T1000 (cell line): ENCODE measurements at regions not wholly inside any gene's neighbourhood (a gene's known extent, or its start where the extent isn't known, plus 50 kb on each side); places are given as distances from the start of the nearest gene placed in this dataset.
"Not testable (repeated sequence)": the region's sequence is repeated elsewhere in the genome, so short reads cannot be mapped to it uniquely, and the experiment has no call there.

ENCODE experiments used
- DNase-seq: peaks from one replicate; lab custom pipeline; 2025; ENCODE audit warnings: mixed read lengths; lab: John Stamatoyannopoulos, UW

DNA sequence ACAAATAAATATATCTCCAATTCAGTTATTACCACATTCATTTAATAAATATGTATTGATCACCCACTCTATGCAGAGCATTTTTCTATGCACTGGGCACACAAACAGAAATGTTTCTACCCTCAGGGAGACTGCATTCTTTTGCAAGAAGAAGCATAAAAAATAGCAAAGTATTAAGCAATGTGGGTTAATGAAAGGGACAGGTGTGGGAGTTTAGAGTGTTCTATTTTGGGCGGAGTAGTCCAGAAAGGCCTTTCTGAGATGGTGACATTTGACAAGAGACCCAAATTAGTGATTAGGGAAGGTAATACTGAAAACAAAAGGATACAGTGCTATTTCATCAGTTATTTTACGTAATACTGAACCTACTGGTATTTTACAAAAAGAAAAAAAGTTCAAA, 394.3 kb upstream of the CHST9 start:
- DNase-seq = no peak

DNA sequence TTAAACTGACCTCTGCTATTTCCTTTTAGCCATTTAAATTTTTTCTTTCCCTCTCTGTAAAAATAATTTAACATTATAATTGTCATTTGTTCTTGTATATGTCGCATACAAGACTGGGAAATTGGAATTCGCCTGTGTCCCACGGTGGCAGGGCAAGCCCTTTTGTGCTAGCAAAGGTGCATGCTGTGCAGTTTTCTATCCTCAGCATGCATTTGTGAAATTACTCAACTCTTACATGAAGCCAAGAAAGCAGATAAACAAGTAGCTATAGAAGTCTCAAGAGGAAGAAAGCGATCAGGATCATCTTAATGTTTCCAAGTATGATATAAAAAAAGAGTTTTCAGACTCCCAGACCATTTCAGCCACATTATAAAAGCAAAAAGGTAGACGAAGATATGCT, 392.6 kb upstream of the CHST9 start:
- DNase-seq = no peak

DNA sequence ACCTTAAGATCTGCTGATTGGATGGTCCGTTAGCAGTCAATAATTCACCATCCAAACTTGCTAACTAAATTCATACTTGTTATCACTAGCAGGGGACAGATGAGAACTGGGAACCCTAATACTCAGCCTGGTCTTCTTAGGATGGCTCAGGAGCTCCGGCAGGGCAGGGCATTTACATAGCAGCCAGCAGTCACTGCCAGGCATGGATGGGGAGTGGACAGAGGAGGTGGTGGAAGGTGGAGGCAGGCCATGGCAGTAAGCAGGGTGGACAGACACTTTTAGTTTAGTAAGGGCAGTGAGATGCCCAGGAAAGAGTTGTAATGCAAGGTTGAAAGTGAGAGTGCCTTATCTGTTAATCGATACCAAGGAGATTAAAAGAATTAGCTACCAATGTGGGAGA, 392.2 kb upstream of the CHST9 start:
- DNase-seq = no peak

DNA sequence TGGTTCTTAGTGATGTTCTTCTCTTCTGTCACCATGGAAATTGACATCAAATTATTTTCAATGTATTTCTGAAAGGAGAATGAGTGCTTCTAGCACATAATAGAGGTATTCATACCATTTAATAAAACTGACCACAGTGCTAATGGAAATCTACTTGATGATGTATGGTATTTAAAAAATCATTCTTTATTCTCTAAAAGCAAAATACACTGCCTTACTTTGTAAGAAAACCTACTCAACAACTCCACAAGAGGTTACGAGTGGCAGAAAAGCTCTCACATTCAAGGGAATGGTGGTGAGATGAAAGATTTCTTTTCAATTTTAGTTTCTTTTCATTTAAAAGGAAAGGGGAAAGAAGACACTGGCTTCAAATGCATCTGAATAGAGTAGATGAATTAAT, 382.3 kb upstream of the CHST9 start:
- no peak for DNase-seq

DNA sequence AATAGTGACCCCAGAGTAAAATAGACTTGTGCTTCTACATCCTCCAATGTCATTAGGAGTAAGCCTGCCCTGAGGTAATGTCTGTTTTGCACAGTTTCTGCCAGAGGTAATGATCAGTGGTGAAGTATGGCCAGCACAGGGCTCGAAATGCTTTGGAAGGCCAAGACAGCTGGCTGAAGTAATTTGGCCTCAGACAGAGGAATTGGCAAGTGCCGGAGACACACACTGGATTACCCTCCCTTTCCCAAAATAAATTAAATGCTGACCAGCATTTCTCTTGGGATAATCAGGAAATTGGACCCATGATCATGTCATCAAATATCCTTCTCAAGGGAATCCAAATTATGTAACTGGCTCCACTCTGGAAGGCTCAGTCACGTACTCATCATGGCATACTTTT, 379.0 kb upstream of the CHST9 start:
- no peak for DNase-seq

DNA sequence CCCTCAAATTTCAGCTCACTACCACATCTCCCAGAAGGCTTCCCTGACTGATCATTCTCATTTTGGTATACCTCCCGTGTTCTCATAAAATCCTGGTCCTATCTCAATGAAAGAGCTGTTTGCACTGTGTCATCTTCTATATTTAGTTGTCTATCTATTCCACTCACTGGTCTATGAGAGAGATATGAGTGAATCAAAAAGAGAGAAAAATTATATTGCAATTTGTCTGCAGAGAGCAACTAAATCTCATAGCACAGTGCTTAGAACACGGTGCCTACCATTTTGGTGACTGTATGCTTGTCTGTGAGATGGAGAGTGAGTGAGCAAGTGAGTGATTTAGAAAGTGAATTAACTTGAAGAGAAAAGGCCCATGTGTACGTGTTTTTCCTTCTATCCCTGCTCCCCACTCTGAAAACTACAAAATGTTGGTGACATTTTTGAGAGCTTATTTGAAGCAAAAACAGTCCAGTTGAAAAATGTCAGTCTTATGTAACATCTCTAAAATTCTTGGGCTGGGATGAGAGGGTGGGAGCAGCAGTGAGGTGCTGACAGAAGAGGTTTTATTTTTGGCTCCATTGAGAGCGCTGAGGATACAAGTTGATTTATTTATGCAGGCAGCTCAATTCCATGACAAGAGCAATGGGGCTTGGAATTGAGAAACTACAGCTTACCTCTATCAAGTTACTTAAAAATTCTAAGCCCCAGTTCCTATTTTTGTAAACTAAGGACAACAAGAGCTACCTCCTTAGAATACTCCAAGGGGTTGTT, 373.5 kb upstream of the CHST9 start:
- DNase-seq = no peak

DNA sequence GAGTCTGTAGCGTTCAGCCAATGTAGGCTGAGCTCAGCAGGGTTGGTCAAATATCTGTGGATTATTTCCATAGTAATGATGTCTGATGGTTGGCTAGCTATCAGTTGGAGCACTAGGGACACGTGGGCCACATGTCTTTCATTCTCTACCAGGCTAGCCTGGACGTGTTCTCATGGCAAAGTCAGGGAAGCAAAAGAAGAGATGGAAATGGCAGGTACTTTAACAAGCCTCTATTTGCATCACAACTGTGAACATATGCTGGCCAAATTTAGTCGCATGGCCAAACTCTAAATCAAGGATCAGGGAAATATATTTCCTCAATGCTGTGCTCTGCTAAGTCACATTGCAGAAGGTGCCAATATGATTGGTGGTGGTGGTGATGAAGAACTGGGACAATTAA, 371.6 kb upstream of the CHST9 start:
- DNase-seq = no peak

DNA sequence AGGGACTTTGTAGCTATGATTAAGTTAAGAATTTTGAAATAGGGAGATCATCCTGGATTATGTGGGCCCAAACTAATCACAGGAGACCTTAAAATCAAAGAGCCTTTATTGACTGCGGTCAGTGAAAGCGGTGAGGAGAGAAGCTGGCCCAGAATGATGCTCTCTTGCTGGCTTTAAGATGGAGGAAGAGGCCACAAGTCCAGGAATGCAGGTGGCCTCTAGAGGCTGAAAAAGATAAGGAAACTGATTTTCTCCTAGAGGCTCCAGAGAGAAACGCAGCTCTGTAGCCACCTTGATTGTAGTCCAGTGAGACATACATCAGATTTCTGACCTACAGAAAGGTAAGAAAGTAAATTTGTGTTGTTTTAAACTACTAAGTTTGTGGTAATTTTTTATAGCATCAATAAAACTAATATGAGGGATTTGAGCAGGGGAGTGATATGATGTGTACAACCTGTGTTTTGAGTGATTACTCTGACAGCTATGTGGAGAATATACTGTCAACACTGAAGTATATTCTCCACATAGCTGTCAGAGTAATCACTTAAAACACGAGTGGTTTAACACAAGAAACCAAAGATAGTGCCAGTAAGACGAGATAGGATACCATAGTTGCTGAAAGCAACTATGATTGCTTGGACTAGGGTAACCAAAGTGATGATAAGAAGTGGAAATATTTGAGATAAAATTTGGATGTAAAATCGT, 364.4 kb upstream of the CHST9 start:
- DNase-seq = no peak

DNA sequence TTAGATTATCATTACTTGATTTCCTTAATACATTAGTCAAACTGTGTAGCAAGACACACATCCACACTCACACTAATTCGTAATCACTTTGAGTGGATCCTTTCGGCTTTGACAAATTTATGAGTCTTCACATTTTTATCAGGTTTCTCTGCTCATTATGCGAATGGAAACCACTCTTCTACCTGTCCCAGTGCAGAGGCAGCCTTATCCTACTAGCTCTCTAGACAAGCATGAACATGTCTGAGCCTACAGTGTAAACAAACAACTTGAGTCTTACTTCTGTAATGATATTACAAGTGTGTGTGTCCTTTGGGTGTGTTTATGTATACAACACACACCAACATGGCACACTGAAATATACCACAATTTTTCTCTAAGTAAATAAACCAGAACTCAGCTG, 361.9 kb upstream of the CHST9 start:
- DNase-seq = no peak

DNA sequence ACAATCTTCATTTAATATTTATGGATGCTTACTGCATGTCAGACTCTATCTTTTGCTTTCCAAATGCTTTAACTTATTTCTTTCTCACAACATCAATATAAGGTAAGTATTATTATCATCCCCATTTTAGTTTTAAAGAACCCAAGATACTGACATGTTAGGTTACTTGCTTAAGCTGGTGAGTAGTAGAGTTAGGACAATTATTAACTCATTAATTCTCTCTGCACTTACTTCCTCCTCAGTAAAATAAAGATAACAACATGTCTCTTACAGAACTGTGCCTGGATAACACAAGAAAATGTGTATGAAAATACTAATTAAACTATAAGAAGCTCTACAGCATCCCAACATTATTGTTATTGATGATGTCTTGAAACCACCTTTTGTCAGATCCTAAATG, 359.1 kb upstream of the CHST9 start:
- no peak for DNase-seq

DNA sequence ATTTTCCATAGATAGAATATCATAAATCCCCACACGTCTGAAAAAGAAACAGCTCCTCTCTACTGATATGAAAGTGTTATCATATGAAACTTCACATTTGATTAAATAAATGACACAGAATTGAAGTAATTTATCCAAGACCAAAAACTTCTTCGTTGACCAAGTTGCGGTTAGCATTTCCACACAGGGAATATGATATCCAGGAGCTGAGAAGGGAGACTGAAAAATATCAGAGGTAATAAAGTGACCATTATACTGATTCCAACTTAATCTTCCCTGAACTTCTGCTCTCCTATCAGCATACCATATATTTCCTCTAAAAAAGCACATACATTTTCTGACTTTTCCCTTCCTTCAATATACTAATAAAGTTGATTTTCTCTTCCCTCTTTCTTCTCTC, 356.2 kb upstream of the CHST9 start:
- no peak for DNase-seq

DNA sequence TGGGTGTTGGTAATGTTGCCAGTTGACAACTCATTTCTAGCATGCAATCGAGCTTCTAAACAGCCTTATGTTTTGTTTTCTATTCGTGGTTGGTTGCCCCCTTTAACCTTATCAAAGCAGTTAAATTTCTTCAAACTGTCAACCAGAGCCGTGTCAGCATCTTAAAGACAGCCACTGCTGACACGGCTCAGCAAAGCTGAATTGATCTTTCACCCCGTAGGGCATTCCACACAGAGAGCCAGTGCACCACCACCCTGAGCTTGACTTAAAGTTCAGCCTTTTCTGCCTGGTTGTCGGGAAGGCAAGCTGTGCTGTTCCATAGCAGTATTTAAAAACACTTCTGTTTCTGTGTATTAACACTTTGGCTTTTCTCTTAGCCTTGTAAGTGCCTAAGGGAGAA, 355.0 kb upstream of the CHST9 start:
- no peak for DNase-seq

DNA sequence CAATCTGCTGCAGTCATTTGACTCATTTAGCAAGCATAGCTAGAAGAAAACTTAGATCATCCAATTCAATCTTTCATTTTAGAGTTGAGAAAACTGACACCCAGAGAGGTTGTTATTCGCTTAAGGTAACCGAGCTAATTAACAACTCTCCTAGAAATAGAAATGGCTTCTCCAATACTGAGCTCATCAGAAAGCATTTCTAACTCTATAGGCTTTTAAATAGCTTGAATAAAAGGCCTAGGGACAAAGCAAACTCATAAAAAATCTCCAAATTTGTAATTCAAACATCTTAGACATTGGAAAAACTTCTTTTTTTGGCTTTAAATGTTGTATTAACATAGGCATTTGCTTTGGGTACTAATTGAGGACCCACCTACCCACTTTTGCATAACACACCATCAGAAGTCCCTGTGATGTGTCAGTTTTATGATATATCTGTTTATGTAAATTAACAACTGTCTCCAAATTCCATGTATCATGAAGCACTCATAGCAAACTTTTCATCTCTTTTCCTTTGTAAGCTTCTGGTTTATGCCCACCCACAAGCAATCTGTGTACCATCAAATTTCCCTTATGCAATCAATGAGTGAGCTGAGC, 343.9 kb upstream of the CHST9 start:
- no peak for DNase-seq

DNA sequence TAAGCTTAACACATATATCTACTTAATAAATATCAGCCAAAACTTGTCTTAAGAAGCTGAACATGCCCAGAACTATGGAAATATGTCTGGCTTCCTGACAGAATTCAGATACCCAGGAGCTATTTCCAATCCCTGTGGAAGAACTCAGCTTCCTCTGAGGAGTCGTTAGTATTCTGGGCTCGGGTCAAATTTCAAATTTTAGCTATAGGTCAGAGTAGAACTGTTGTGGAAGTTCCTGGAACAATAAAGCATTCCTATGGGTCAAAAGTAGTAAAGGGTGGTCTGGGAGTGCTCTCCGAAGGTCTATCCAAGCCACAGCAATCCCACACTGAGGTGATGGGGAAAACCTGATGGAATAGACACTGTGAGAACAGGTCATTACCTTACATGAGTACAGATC, 342.7 kb upstream of the CHST9 start:
- DNase-seq = no peak

DNA sequence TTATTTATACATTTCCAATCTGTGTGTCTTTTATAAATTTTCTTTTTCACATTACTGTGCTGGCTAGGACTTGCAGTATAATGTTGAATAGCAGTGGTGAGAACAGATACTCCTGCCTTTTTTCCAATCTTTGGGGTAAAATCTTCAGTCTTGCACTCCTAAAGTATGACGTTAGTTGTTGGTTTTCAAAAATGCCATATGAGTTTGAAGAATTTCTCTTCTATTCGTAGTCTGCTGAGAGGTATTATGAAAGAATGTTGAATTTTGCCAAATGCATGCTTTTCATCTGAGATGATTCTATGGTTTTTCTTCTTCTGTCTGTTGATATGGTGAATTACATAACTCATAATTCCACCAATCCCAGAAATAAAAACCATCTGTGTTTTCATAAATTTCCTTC, 335.3 kb upstream of the CHST9 start:
- no peak for DNase-seq

DNA sequence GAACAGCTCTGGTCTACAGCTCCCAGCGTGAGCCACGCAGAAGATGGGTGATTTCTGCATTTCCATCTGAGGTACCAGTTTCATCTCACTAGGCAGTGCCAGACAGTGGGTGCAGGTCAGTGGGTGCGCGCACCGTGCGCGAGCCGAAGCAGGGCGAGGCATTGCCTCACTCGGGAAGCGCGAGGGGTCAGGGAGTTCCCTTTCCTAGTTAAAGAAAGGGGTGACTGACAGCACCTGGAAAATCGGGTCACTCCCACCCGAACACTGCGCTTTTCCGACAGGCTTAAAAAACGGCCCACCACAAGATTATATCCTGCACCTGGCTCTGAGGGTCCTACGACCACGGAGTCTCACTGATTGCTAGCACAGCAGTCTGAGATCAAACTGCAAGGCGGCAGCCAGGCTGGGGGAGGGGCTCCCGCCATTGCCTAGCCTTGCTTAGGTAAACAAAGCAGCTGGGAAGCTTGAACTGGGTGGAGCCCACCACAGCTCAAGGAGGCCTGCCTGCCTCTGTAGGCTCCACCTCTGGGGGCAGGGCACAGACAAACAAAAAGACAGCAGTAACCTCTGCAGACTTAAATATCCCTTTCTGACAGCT, 325.0 kb upstream of the CHST9 start:
- not testable (repeated sequence) for DNase-seq

DNA sequence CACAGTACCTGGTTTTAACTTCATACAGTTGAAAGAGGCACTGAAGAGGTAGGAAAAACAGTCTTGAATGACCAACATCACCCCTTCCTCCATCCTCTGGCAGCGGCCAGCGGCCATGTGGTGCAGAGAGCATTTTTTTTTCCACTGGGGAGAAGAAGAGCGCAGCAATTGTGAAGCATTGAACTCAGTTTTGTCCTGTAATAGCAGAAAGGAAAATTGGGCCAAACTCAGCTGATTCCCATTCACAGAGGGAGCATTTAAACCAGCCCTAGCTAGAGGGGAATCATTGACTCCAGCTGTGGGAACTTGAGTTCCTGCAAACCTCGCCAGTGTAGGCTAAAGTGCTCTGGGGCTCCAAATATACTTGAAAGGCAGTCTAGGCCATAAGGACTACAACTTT, 316.6 kb upstream of the CHST9 start:
- no peak for DNase-seq

DNA sequence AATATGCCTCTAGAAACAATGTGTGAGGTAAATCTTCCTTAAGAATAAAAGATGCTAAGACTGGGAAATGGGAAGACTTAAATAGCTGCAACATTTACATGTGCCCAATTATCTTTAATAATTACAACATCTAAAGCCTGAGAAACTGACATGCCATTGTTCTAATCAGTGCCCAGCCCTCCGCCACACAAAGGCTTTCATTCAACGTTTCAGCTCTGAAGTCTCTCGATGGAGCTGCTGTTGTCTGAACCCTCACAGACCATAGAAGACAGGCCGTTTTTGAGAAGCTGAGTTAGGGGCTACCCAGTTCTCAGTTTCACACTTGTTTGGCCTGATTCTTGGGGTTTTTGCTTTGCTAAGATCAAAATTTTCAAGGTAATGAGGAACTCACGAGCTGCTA, 315.4 kb upstream of the CHST9 start:
- no peak for DNase-seq

DNA sequence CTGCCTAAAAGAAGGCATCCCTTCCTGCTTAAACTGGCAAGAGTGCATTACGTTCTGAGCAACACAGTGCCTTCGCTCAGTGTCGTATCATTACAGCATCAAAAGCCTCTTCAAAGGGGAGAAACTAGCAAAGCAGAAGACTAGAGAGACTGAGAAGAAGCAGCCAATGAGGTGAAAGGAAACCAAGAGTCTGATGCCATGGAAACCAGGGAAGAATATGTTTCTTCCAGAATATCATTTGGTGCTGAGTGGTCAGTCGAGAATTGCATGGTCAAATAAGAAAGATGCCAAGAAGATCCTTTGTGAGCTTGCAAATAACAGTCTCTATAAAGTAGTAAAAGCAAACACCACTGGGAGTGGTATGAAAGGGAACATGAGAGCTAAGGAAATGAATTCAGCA, 312.1 kb upstream of the CHST9 start:
- DNase-seq = no peak

DNA sequence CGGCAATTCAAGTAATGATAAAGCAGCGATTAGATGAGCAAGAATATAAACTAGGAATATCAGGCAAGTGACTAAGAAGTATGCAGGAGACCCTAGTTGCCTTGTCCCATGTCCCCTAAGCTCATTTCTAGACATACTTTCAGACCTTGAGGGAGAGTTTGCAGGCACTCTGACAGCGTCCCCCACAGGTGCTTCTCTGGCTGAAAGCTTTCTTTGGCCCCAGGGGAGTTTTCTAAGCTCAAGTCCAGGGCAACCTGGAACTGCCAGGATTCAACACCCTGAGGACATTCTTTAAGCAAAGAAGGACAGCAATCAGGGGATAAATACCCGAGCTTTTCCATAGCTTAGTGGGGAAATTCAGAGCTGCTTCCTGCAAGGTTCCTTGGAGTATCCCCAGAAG, 308.1 kb upstream of the CHST9 start:
- no peak for DNase-seq

DNA sequence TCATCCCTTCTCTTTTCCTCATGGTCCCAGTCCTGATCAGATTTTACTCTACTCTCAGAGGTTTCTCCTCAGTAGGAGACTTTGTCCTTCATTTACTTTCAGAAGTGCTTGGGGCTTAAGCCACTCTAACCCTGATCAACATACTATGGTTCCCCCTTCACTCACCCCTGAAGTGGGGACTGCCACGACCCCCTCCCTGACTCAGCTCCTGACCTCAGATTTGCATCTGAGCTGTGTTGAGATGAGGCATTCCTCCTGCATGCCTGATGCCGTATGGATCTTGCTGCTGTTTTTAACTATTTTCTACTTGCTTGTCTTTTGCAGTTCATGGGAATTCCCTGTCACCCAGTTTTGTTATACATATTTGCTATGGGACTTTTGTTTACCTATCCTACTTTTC, 306.7 kb upstream of the CHST9 start:
- DNase-seq = no peak

DNA sequence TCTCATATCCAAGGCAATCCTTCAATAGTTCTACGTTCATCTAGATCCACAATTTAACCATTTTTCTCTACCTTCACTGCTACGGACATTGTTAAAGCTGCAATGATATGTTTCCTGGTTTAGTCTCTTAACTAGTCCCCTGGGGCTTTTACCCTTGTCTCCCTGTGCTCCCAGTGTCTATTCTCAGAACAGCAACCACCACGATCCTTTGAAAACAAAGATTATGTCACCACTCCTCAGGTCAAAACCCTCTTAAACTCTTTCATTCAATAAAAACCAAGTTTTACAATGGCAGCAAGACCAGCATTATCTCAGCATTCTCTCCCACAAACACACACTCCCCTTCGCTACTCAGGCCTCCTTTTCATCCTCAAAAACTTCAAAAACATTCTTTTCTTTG, 298.2 kb upstream of the CHST9 start:
- DNase-seq = no peak

DNA sequence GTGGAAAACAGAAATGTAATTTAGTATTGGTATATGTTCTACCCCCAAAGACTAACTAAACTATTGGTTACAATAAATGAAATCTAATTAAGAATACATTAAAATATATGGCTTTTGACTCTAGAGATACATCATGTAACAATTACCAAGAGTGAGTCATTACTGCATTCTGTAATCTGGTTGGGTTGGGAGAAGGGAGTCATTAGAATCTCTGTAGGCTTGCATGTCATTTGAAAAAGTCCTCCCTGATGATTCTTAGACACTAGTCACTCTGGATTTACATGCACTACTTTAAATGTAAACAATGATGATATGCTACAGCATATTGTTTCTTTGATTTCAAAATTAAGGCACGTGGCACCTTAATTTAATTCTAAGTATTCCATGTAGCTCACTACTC, 293.4 kb upstream of the CHST9 start:
- DNase-seq = no peak
